GM13976 (cell line): ENCODE measurements at regions not wholly inside any gene's neighbourhood (a gene's known extent, or its start where the extent isn't known, plus 50 kb on each side); places are given as distances from the start of the nearest gene placed in this dataset.
"Not testable (repeated sequence)": the region's sequence is repeated elsewhere in the genome, so short reads cannot be mapped to it uniquely, and the experiment has no call there.

Experiments used
- DNase-seq: peaks from one replicate; pipeline ENCODE4 v3.0.0; 2012; ENCODE audit warnings: low spot score
- in situ Hi-C: fragments of 300-500 bp; cut with MboI; formaldehyde crosslinking; loops from one replicate; pipeline ENCODE4 v1.12.0; 2022; ENCODE audit warnings: low sequenced_read_pairs, mixed read lengths, inconsistent platforms; ENCODE audit not compliant: unreplicated experiment
- TF ChIP-seq, protein P1 (sequence below): IDR thresholded peaks from 2 replicates; pipeline ENCODE4 v1.5.1; 2012; ENCODE audit warnings: borderline replicate concordance, mild to moderate bottlenecking; ENCODE audit not compliant: insufficient read depth; ENCODE audit errors: extremely low read depth, missing control alignments, control extremely low read depth

DNA sequence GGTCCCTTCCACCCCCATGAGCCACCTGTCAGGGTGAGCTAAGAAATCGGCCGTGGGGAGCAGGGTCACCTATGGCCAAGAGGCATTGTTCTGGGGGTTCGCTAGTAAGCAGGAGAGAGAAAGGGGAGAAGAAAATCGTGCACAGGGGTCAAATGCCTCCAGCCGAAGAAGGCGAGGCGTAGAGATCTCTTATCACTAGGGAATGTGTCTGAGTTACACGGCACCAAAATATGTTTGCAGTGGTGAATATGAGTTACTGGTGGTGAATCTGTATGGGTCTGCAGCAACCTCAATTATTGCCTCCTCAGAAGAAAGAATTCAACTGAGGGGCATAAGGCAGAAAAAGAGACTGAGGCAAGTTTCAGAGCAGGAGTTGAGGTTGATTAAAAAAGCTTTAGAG, 54.2 kb upstream of the RABGAP1L start:
- TF ChIP-seq, protein P1, sequence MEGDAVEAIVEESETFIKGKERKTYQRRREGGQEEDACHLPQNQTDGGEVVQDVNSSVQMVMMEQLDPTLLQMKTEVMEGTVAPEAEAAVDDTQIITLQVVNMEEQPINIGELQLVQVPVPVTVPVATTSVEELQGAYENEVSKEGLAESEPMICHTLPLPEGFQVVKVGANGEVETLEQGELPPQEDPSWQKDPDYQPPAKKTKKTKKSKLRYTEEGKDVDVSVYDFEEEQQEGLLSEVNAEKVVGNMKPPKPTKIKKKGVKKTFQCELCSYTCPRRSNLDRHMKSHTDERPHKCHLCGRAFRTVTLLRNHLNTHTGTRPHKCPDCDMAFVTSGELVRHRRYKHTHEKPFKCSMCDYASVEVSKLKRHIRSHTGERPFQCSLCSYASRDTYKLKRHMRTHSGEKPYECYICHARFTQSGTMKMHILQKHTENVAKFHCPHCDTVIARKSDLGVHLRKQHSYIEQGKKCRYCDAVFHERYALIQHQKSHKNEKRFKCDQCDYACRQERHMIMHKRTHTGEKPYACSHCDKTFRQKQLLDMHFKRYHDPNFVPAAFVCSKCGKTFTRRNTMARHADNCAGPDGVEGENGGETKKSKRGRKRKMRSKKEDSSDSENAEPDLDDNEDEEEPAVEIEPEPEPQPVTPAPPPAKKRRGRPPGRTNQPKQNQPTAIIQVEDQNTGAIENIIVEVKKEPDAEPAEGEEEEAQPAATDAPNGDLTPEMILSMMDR = no peak
- in situ Hi-C loops = no loop called here
- DNase-seq = no peak

DNA sequence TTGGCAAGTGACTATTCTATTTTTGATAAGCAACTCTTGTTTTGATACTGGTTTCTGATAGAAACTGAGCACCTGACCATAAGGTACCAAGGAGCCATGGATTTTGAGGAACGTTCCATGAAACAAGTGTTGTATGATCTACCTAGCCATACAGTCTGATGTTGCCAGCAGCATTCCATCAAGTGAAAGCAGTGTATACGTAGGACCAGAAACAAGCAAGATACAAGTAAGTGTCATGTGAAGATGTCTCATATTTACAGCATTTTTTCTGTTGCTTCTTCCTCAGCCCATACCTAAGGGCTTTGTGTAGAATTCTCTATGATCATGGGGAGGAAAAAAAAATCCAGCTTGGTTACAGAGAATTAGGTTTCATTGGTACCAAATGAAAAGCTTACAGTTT, 55.6 kb upstream of the RABGAP1L start:
- in situ Hi-C loops = no loop called here
- no peak for DNase-seq
- TF ChIP-seq, protein P1 = no peak

DNA sequence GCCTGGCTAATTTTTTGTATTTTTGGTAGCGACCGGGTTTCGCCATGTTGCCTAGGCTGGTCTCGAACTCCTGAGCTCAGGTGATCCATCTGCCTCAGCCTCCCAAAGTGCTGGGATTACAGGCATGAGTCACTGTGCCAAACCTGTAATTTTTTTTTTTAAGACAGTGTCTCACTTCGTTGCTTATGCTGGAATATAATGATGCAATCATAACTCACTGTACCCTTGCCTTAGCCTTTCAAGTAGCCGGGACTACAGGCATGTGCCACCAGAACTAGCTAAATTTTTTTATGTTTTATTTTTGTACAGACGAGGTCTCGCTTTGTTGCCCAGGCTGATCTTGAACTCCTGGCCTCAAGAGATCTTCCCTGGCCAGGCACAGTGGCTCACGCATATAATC, 57.3 kb upstream of the RABGAP1L start:
- in situ Hi-C loops, DNase-seq: not testable (repeated sequence)

DNA sequence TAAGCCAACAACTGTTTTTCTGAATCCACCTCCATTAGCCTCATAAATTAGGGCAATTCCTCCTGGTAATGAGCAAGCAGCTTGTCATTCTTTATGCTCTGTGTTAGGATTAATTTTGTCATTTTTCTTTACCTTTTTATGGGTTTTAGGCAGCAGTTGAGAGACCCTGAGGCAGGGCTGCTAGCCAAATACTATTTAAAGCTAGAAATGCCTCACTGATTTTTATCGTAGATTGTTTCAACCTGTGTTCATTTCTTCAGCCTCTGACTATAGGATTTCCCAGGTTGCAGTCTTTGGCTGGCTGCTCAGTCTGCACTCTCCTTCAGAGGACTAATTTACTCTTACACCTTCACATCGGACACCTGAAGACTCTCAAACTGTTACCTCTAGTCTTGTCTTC, 61.9 kb upstream of the RABGAP1L start:
- TF ChIP-seq, protein P1 = no peak
- in situ Hi-C loops = loop anchor here (5.0 to 25.0 kb wide), 2 partner anchors 120 to 640 kb away; no protein-coding TSS in a partner anchor

DNA sequence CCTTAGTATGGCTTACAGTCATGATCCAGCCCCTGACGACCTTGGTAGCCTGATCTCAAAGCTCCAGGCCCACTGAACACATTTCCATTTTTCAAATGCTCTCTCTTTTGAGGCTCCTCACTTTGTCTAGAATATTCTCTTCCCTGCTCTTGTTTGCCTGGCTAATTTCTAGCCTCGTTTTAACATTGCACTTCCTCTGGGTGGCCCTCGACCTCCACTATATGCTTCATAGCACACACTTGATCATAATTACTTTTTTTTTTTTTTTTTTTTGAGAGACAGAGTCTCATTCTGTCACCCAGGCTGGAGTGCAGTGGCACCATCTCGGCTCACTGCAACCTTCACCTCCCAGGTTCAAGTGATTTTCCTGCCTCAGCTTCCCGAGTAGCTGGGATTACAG, 65.5 kb upstream of the RABGAP1L start:
- in situ Hi-C loops = loop anchor here (25.0 kb wide), 1 partner anchor 644 kb away; no protein-coding TSS in a partner anchor
- TF ChIP-seq, protein P1 = peak; percentile 51
- peak; percentile 55 for DNase-seq

More for the DNA sequence above, 61.9 kb upstream of the RABGAP1L start:
- no peak for DNase-seq

DNA sequence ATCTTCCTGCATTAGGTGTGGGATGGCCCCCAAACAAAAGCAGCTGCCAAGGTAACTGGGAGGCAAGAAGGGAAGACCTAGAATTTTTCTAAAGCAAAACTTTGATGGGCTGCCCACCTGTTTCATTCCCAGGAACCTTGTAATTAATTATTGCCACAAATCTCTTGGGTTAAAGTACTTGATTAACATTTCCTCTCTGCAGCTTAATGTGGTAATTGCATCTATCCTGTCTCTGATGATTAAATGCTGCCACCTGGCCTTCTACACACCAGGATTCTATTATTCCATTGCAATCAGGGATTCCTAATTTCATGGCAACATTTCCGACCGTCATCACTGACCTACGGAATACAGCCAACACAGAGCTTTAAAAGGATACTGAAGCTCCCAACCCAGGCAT, 68.3 kb upstream of the RC3H1 start:
- TF ChIP-seq, protein P1 = no peak
- DNase-seq = no peak
- in situ Hi-C loops = loop anchor here (25.0 kb wide), 1 partner anchor 647 kb away; no protein-coding TSS in a partner anchor

DNA sequence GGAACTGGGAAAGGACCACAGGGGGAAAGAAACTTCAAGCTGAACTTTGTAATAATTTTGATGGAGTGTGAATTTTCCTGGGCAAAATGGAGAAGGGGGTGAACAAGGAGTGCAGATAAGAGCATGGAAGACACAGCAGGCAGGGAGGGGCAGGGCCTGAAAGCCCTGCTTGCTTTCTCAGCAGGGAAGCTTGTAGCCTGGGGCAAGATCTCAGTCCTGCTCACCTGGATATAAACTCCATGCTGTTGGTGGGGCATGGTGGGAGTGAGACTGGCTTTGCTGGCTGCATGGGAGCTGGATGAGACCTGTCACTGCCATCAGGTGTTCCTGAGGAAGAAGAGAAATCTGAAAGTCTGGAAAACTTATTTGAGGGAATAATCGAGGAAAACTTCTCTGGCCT, 58.7 kb upstream of the RC3H1 start:
- TF ChIP-seq, protein P1 = no peak
- no peak for DNase-seq
- in situ Hi-C loops = loop anchor here (25.0 kb wide), 1 partner anchor 656 kb away; no protein-coding TSS in a partner anchor
